Esophagus squamous epithelium (tissue), 5 donors: ENCODE measurements at regions not wholly inside any gene's neighbourhood (a gene's known extent, or its start where the extent isn't known, plus 50 kb on each side); places are given as distances from the start of the nearest gene placed in this dataset.

Source experiments
- DNase-seq: peaks from one replicate; lab custom pipeline; 2025; lab: John Stamatoyannopoulos, UW
- H3K27ac ChIP-seq, 4 donors: fragments of 200-600 bp; sonication (generic); one replicate each; pipeline ENCODE4 v1.5.1; 2016 to 2019; ENCODE audit warnings: mild to moderate bottlenecking in 1 of 4
- H3K27me3 ChIP-seq, 4 donors: fragments of 200-600 bp; sonication (generic); 1 replicate in 3 of 4; 2 replicates in 1 of 4; pipeline versions ENCODE4 v1.5.1 to v1.6.0; 2017 to 2021; ENCODE audit warnings: antibody characterized with exemption in 1 of 4
- H3K36me3 ChIP-seq, 3 donors: fragments of 200-600 bp; sonication (generic); one replicate each; pipeline ENCODE4 v1.5.1; 2016 to 2019
- H3K4me1 ChIP-seq, 3 donors: fragments of 200-600 bp; sonication (generic); one replicate each; pipeline ENCODE4 v1.5.1; 2017 to 2019
- H3K4me3 ChIP-seq, 4 donors: fragments of 200-600 bp; sonication (generic); 1 replicate in 3 of 4; 2 replicates in 1 of 4; pipeline ENCODE4 v1.5.1; 2016 to 2019; ENCODE audit warnings: mild to moderate bottlenecking in 2 of 4, moderate library complexity in 1 of 4
- H3K9me3 ChIP-seq, 3 donors: fragments of 200-600 bp; sonication (generic); one replicate each; pipeline ENCODE4 v1.5.1; 2016 to 2019
- CTCF ChIP-seq, 6 experiments: fragments of 450-650 bp in 4 of 6; fragments of 200-600 bp in 2 of 6; sonication (generic) in 2 of 6; IDR thresholded peaks; one replicate each; pipeline ENCODE4 v1.5.1; 2016 to 2019; ENCODE audit warnings: antibody characterized with exemption in 6 of 6, mild to moderate bottlenecking in 4 of 6, moderate library complexity in 4 of 6
- POLR2A ChIP-seq, 4 donors: fragments of 450-650 bp; IDR thresholded peaks; one replicate each; pipeline ENCODE4 v1.6.1; 2017; ENCODE audit warnings: antibody characterized with exemption in 4 of 4, mild to moderate bottlenecking in 4 of 4, moderate library complexity in 3 of 4
- WGBS, 2 donors: methylation state at CpG; one replicate each; pipeline ENCODE4 v1.1.5; 2018; 5-methylcytosine and 5-hydroxymethylcytosine counted together
- intact Hi-C: fragments of 100-400 bp; cut with DNase I; formaldehyde crosslinking; loops from one replicate; pipeline ENCODE4 v1.15.0; 2022
- donor health status: DM: yes; HTN: yes; CAD: no.

GRCh38 chr9:106291786-106292185, 571.2 kb upstream of the ZNF462 start:
- no peak for DNase-seq
- Histone ChIP-seq H3K4me1 (peaks cover 0 to 8% (median 0%) of the 10 kb centered on the region in 3 donors), H3K27ac (no peak overlapping the region), H3K27me3 (no peaks in the 10 kb centered on the region), H3K4me3 (no peak overlapping the region), H3K36me3 (no peaks in the 10 kb centered on the region), H3K9me3 (no peaks in the 10 kb centered on the region)
- 68 to 75% methylated on average over 2 of the region's 2 CpGs for WGBS, 2 donors
- TF ChIP-seq CTCF (IDR thresholded peaks at IDR 0.05) (no peak), POLR2A (IDR thresholded peaks at IDR 0.05) (no peak)
- intact Hi-C loops: no loop called here

GRCh38 chr9:106296426-106296825, 566.5 kb upstream of the ZNF462 start:
- intact Hi-C loops: no loop called here
- Histone ChIP-seq H3K36me3 (no peaks in the 10 kb centered on the region), H3K27ac (no peak overlapping the region), H3K9me3 (no peaks in the 10 kb centered on the region), H3K4me3 (no peak overlapping the region), H3K27me3 (no peaks in the 10 kb centered on the region), H3K4me1 (no peaks in the 10 kb centered on the region)
- TF ChIP-seq CTCF (IDR thresholded peaks at IDR 0.05): no peak
- TF ChIP-seq POLR2A (IDR thresholded peaks at IDR 0.05): no peak
- 77 to 83% methylated on average over 2 of the region's 2 CpGs for WGBS, 2 donors
- DNase-seq: no peak

DNA sequence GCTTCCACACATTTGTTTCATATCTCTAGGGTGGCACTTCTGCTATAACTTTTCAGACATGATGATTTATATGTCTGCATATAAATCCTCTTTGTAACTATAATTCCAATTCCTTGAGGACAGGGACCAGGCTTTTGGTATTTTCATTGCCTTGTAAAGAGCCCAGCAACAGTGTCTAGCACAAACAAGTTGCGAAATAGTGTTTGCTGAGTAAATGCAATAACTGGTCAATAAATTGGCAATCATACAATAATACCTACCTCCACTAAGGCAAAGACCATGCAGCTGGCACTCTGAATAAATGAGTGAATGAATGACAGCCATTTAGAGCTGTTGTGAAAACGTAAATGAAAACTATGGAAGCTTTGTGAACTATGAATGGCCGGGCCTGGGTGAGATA, 564.0 kb upstream of the ZNF462 start:
- no peaks in the 10 kb centered on the region for H3K27me3 ChIP-seq
- H3K4me1 ChIP-seq: no peaks in the 10 kb centered on the region
- no peak for DNase-seq
- intact Hi-C loops: no loop called here
- H3K36me3 ChIP-seq: no peaks in the 10 kb centered on the region
- no peak for TF ChIP-seq CTCF (IDR thresholded peaks at IDR 0.05)
- no peak for TF ChIP-seq POLR2A (IDR thresholded peaks at IDR 0.05)
- no peaks in the 10 kb centered on the region for H3K9me3 ChIP-seq
- 75 to 82% methylated on average over 3 of the region's 3 CpGs for WGBS, 2 donors
- no peak overlapping the region for H3K27ac ChIP-seq
- no peak overlapping the region for H3K4me3 ChIP-seq

DNA sequence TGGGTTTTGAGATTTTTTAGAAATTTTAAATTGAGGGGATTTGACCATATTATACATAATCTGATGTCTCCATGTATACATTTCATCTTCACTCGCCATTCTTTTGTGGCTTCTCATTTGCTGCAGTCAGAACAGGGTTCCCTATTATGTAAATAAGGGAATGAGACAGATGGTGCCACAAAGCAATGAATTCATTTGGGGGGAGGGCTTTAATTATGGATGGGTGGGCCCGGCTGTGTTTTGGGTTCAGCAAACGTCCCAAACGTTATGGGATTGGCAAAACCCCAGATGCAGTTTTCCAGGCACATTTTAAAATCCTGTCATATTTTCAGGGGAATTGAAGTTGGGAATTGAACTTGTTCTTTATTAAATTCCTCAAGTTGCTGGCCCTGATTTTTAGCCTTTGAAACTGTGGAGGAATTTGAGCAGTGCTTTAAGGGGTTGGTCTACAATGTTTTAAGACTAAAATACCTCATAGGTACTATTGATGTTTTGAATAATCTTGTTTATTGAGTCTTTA, 558.5 kb upstream of the ZNF462 start:
- TF ChIP-seq CTCF (IDR thresholded peaks at IDR 0.05): no peak
- TF ChIP-seq POLR2A (IDR thresholded peaks at IDR 0.05): no peak
- Histone ChIP-seq H3K27ac (no peak overlapping the region), H3K9me3 (no peaks in the 10 kb centered on the region), H3K27me3 (no peaks in the 10 kb centered on the region), H3K36me3 (no peaks in the 10 kb centered on the region), H3K4me1 (no peaks in the 10 kb centered on the region), H3K4me3 (no peak overlapping the region)
- no peak for DNase-seq
- intact Hi-C loops: no loop called here
- 52 to 69% methylated on average over 4 of the region's 4 CpGs for whole genome bisulfite sequencing, 2 donors

DNA sequence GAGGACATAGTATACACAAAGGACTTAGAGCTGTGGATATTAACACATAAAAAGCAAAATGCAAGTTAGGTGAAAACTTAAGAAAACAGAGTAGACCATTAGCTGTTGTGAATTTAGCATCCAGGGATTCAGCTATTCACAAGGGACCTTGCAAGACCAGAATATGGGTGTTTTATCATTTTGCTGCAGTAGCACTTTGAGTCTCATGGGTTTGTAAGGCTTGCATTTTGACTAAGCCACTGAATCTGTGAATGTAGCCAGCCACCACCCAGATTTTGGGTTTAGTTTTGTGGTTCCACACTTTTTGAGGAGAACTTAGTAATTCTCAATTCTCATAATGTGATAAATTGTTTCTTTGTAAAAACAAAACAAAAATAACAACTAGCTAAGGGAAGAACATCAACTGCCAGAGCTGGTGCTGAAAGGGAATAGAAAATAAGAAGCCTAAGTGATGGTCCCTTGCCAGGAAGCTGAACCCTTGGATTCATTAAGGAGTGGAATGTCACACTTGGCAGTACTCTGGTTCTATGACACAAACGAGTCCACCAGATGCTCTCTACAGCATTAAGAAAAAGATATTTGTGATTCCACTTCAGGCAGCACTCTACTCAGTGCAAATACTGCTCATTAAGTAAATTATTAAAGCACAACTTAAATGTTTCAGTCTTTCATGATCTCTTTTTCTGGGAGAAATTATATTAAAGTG, 557.4 kb upstream of the ZNF462 start:
- Histone ChIP-seq H3K27me3 (no peaks in the 10 kb centered on the region), H3K4me1 (no peaks in the 10 kb centered on the region), H3K9me3 (no peaks in the 10 kb centered on the region), H3K27ac (no peak overlapping the region), H3K36me3 (no peaks in the 10 kb centered on the region), H3K4me3 (no peak overlapping the region)
- TF ChIP-seq CTCF (IDR thresholded peaks at IDR 0.05): no peak
- DNase-seq: no peak
- WGBS, 2 donors: 25 to 35% methylated on average over 1 of the region's 1 CpG
- intact Hi-C loops: no loop called here
